ENCODE measurements at regions not wholly inside any gene's neighbourhood (a gene's known extent, or its start where the extent isn't known, plus 50 kb on each side); places are given as distances from the start of the nearest gene placed in this dataset.

DNA sequence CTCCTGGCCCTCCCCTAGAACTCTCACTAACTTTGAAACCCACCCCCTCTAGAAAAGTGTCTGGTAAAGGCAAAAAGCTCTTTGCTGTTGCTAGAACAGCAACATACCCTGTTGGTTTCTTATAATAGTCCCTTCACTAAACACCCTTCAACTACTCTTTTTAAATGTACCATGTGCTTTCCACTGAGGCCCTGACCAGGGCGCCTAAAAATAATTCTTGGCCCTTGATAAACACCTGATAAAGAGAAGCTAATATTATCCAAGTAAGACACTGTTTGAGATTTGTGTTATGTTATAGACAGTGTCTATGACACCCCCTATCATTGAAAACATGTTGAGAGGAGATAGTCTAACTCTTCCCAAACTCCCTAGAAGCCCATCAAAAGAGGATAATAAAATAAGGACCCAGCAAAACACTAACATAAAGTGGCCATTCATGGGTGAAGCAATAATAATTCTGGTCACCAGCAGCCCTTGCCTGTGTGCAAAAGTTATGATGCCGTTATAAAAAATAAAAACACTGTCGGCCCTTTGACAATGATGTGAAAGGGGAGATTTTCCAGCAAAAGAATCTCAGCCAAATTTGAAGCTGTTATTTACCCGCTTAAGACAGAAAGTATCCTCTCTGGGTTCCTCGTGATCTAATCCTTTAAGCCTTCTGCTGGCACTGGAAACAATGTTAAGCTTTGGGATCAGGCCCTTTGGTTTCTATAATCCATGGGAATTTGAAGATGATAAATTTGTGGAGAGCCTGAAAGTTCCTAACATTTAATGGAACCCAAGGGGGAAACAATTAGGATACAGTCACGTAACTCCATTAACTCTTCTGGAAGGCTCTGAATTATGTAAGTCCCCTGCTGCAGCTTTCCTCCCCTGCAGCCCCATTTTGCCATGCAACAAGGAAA is 122.6 kb upstream of the PLCB4 start:
- TF ChIP-seq POLR2A (IDR thresholded peaks at IDR 0.05) (no peak), CTCF (IDR thresholded peaks at IDR 0.05) (no peak), POLR2AphosphoS5 (IDR thresholded peaks at IDR 0.05) (peak in 1 of 3 donors; percentile 14)

Measured in breast epithelium (tissue), 3 donors.